ENCODE measurements at regions not wholly inside any gene's neighbourhood (a gene's known extent, or its start where the extent isn't known, plus 50 kb on each side); places are given as distances from the start of the nearest gene placed in this dataset.
A peak's percentile ranks its signal among the peaks of the same experiment; 100 is the strongest.

DNA sequence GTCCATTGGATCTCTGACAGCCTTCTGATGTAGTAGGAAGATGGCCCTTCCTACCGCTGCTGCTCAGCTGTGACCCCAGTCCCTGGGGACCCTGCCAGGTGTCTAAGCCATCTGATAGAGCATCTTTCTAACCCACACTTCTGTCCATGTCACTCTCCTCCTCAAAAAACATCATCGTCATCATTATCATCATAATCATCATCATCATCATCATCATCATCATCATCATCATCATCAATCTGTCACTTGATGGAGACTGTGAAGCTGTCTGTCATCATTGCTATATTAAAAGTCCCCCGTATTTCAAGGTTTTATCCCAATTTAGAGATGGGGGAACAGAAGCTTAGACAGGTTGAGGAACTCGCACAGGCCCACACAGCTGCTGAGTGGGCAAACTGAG lies 75.1 kb upstream of the SLC6A11 start:
- H3K4me3 ChIP-seq, result no peak overlapping the region
- peaks cover 11% of the 10 kb centered on the region for H3K27me3 ChIP-seq (replicated peaks)
- no peaks in the 10 kb centered on the region for H3K9me3 ChIP-seq (replicated peaks)
- no peaks in the 10 kb centered on the region for H3K4me1 ChIP-seq (replicated peaks)
- DNase-seq (ENCODE audit: low read depth in 1 of 2, low spot score in 2 of 2), result no peak
- H3K27ac ChIP-seq, result no peak overlapping the region
- no peaks in the 10 kb centered on the region for H3K36me3 ChIP-seq

DNA sequence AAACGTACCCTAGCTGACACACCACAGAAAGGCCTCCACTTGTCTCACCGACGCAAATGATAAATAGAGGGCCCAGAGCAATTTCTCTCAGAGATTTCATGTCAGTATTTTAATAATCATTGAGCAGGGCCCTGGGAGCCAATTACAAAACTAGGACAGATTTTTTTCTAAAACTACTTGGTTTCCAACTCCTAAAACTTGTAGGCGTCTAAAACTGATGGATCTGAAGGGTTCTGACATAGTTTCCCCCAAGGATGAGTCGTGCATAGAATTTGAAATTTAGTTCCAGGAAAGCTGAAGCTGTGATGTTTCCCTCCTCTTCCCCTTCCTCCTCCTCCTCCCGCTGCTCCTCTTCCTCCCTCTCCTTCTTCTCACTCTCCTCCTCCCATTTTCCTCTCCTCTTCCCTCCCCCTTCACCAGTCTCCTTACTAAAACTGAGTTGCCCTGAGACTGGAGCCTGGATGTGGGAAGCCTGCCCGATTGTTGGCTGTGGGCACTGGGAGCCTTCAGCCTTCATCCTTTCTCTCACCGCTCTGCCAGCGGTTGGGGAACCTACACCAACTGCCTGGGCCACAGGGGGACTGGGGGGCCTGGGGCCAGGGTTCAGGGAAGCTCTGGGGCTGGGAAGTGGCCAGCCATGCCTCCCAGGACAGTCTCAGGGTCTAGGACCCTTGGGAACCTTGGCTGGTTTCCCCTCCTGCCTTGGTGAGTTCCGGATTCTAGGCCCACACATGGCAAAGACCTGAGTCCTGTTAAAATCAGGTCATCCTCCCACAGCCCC lies 73.9 kb upstream of the SLC6A11 start:
- no peaks in the 10 kb centered on the region for H3K9me3 ChIP-seq (replicated peaks)
- DNase-seq (ENCODE audit: low read depth in 1 of 2, low spot score in 2 of 2), result no peak
- no peak overlapping the region for H3K4me3 ChIP-seq
- H3K36me3 ChIP-seq, result no peaks in the 10 kb centered on the region
- no peak overlapping the region for H3K27ac ChIP-seq
- no peaks in the 10 kb centered on the region for H3K4me1 ChIP-seq (replicated peaks)
- H3K27me3 ChIP-seq (replicated peaks), result peaks cover 11% of the 10 kb centered on the region

DNA sequence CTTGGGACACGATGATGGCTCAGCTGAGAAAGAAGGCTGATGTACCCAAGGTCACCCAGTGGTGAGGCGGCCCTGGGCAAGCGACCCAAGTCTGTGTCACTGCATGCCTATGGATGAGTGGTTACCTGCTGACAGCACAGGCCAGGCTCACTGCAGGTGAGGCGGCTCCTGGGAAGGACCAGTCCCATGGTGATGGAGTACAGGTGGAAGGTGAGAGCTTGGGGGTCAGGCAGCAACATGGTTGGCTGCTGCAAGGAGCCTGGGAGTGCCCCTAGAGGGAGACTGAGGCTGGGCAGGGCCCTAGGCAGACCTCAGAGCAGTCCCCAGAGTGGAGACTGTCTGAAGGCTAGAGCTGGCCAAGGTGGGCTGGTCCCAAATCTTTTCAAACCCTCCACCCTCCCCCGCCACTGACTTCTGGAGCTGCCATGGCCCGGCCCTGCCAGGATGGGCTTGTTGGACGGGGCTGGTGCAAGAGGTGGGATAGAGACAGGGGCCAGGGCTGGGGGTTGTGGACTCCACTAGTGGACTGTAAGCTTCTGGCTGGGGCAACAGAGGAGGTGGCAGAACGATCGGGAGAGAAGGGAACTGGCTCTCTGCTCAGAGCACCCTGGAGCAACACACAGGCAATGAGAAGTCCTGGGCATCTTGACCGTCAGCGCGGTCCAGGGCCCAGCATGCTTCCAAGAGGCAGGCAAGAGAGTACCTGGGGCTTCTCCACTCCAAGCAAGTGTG lies 72.5 kb upstream of the SLC6A11 start:
- no peak overlapping the region for H3K27ac ChIP-seq
- no peak for DNase-seq (ENCODE audit: low read depth in 1 of 2, low spot score in 2 of 2)
- no peaks in the 10 kb centered on the region for H3K36me3 ChIP-seq
- no peaks in the 10 kb centered on the region for H3K9me3 ChIP-seq (replicated peaks)
- H3K4me3 ChIP-seq, result no peak overlapping the region
- no peaks in the 10 kb centered on the region for H3K4me1 ChIP-seq (replicated peaks)
- peaks cover 2% of the 10 kb centered on the region for H3K27me3 ChIP-seq (replicated peaks)

DNA sequence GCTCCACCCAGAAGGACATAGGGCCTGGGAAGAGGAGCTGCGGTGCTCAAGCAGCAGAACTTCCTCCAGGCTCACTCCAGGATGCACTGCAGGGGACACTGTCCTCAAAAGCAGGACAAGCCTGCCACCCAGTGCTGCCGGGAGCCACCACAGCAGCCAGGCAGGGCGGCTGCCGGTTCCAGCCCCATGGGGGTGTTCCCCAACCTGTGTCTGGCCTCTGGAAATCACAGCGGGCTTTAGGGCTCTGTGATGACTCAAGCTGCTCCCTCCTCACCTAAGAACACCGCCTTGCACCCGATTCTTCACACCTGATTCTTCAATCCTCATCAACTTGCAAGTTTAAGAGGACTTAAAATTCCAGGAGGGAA lies 71.9 kb upstream of the SLC6A11 start:
- no peaks in the 10 kb centered on the region for H3K9me3 ChIP-seq (replicated peaks)
- no peak overlapping the region for H3K27ac ChIP-seq
- H3K4me3 ChIP-seq, result no peak overlapping the region
- no peak for DNase-seq (ENCODE audit: low read depth in 1 of 2, low spot score in 2 of 2)
- H3K4me1 ChIP-seq (replicated peaks), result no peaks in the 10 kb centered on the region
- H3K36me3 ChIP-seq, result no peaks in the 10 kb centered on the region
- H3K27me3 ChIP-seq (replicated peaks), result no peaks in the 10 kb centered on the region

DNA sequence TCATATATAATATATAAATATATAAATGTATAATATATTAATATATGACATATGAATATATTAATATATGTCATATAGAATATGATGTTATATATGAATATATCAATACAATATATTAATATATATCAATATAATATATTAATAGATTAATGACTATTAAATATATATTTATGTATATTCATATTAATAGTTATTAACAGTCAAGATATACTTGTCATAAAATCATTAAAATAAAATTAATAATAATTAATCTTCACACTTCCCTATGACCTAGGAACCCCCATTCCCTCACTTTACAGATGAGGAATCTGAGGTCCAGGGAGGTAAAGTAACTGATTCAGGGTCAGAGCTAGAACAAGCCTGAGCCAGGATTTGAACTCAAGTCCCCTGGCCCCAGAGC lies 70.6 kb upstream of the SLC6A11 start:
- Histone ChIP-seq H3K4me1 (replicated peaks) (no peaks in the 10 kb centered on the region), H3K27me3 (replicated peaks) (no peaks in the 10 kb centered on the region), H3K4me3 (no peak overlapping the region), H3K36me3 (no peaks in the 10 kb centered on the region), H3K9me3 (replicated peaks) (no peaks in the 10 kb centered on the region), H3K27ac (no peak overlapping the region)
- DNase-seq (ENCODE audit: low read depth in 1 of 2, low spot score in 2 of 2), result no peak

DNA sequence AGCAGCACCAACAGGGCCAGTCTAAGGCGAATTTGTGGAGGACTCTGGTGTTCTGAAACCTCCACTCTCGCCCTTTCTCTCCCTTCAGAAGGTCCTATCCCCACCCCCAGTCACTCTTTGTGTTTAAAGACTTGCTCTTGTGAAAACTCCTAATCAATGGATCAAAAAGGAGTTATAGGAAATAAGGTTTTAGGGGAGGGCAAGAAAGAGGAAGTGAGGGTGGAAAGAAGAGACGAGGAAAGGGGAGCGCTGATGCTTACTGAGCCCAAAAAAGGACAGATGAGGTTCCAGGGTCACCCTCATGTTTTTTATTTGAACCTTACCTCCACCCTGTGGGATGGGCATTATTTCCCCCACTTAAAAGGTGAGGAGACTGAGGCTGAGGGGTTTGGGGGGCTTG lies 70.0 kb upstream of the SLC6A11 start:
- H3K27ac ChIP-seq, result no peak overlapping the region
- DNase-seq (ENCODE audit: low read depth in 1 of 2, low spot score in 2 of 2), result no peak

DNA sequence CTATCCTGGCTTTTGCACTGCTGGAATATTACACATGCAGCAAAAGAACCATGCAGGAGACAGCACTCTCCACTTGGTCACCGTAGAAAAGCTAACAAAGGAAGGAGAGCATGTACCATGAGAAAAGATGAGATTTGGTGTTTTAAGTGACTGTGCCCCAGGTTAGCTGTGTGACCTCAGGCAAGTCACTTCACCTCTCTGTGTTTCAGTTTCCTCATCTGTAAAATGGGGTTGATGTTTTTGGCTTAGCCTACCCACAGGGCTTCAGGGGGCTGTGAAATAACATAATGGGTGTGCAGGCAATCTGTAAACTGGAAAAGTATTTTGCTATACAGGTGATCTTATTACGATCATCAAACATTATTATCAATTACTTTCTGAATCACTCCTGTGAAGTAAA lies 69.3 kb upstream of the SLC6A11 start:
- no peak for DNase-seq (ENCODE audit: low read depth in 1 of 2, low spot score in 2 of 2)
- H3K27me3 ChIP-seq (replicated peaks), result no peaks in the 10 kb centered on the region
- H3K4me3 ChIP-seq, result no peak overlapping the region
- no peaks in the 10 kb centered on the region for H3K4me1 ChIP-seq (replicated peaks)
- no peaks in the 10 kb centered on the region for H3K9me3 ChIP-seq (replicated peaks)
- H3K36me3 ChIP-seq, result no peaks in the 10 kb centered on the region
- H3K27ac ChIP-seq, result no peak overlapping the region

More for the DNA sequence above, 70.0 kb upstream of the SLC6A11 start:
- H3K36me3 ChIP-seq, result no peaks in the 10 kb centered on the region
- H3K4me1 ChIP-seq (replicated peaks), result no peaks in the 10 kb centered on the region
- H3K9me3 ChIP-seq (replicated peaks), result no peaks in the 10 kb centered on the region
- no peaks in the 10 kb centered on the region for H3K27me3 ChIP-seq (replicated peaks)
- H3K4me3 ChIP-seq, result no peak overlapping the region

DNA sequence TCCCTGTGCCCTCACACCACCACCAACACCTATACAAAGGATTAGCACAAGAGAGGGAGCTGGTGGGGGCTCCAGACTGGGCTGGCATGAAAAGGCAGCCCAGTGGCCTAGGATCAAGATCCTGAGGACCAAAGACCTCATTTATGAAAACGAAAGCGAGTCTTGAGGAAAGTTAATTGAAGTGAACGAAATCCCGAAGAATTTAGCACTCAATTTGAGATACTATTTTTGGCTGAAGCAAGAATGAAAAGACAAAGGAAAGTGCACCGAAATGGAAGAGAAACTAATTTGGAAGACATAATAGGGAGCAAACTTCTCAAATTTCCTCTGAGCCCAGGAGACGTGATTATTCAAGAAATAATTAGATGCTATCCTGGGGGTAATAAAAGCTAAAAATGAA lies 68.7 kb upstream of the SLC6A11 start:
- Histone ChIP-seq H3K27ac (no peak overlapping the region), H3K36me3 (no peaks in the 10 kb centered on the region), H3K4me1 (replicated peaks) (no peaks in the 10 kb centered on the region), H3K27me3 (replicated peaks) (no peaks in the 10 kb centered on the region), H3K9me3 (replicated peaks) (no peaks in the 10 kb centered on the region), H3K4me3 (no peak overlapping the region)
- no peak for DNase-seq (ENCODE audit: low read depth in 1 of 2, low spot score in 2 of 2)

DNA sequence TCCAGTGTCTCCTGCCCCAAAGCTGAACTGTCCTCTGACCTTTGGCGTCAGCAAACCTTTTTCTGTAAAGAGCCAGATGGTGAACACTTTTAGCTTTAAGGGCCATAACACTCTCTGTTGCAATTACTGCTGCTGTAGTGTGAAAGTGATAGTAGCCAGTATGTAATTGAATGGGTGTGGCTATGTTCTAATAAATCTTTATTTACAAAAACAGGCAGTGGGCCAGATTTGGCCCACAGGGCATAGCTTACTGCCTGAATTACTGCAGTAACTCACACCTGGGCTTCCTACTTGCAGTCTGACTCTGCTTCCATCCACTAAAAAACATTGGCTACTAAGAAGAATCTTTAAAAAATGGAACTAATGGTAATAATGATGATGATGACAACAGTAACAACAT lies 68.0 kb upstream of the SLC6A11 start:
- no peak for DNase-seq (ENCODE audit: low read depth in 1 of 2, low spot score in 2 of 2)
- no peaks in the 10 kb centered on the region for H3K4me1 ChIP-seq (replicated peaks)
- H3K9me3 ChIP-seq (replicated peaks), result no peaks in the 10 kb centered on the region

DNA sequence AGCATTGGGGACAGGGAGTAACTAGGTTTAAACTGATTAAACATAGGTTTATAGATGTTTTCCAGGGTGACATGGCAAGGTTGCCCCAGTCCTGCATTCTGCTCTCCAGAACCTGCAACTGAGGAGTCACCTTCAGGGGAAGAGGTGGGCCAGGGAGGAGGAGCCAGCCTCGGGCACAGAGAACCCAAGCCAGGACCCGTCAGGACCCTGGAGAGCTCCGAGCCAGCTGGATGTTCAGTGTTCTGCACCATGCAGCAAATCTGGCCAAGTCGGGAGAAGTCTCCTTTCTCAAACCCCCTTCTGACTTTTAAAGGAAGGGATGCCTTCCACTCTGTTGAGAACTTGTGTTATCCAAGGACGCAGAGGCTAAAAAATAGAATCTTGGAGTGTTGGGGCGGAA lies 62.1 kb upstream of the SLC6A11 start:
- Histone ChIP-seq H3K36me3 (no peaks in the 10 kb centered on the region), H3K4me1 (replicated peaks) (peaks cover 12% of the 10 kb centered on the region), H3K27me3 (replicated peaks) (no peaks in the 10 kb centered on the region; the same call in 1 of the 2 replicates), H3K9me3 (replicated peaks) (no peaks in the 10 kb centered on the region), H3K27ac (no peak overlapping the region), H3K4me3 (no peak overlapping the region)
- peak in 1 of 2 experiments; percentile 12 for DNase-seq (ENCODE audit: low read depth in 1 of 2, low spot score in 2 of 2)

More for the DNA sequence above, 68.0 kb upstream of the SLC6A11 start:
- Histone ChIP-seq H3K4me3 (no peak overlapping the region), H3K27me3 (replicated peaks) (no peaks in the 10 kb centered on the region), H3K27ac (no peak overlapping the region), H3K36me3 (no peaks in the 10 kb centered on the region)

DNA sequence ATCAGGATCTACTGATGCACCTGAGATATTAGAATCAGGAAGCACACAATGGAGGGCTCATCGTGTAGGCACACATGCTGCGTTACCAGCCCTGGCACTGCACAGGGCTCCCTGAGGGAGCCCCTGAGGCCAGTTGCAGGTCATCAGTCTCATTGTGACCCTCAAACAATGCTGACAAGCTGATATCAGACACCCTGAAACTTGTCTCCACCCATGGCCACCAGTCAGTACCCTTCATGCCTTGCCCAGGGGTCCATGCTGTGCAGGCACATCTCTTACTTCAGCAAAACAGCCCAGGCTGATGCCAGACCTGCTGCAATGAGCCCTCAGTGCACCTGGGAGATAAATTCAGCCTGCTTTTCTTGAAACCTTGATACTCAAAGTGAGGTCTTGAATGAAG lies 59.5 kb upstream of the SLC6A11 start:
- Histone ChIP-seq H3K4me1 (replicated peaks) (peaks cover 12% of the 10 kb centered on the region), H3K4me3 (no peak overlapping the region), H3K27me3 (replicated peaks) (no peaks in the 10 kb centered on the region; the same call in 1 of the 2 replicates), H3K9me3 (replicated peaks) (no peaks in the 10 kb centered on the region), H3K36me3 (no peaks in the 10 kb centered on the region), H3K27ac (no peak overlapping the region)
- DNase-seq (ENCODE audit: low read depth in 1 of 2, low spot score in 2 of 2), result no peak

DNA sequence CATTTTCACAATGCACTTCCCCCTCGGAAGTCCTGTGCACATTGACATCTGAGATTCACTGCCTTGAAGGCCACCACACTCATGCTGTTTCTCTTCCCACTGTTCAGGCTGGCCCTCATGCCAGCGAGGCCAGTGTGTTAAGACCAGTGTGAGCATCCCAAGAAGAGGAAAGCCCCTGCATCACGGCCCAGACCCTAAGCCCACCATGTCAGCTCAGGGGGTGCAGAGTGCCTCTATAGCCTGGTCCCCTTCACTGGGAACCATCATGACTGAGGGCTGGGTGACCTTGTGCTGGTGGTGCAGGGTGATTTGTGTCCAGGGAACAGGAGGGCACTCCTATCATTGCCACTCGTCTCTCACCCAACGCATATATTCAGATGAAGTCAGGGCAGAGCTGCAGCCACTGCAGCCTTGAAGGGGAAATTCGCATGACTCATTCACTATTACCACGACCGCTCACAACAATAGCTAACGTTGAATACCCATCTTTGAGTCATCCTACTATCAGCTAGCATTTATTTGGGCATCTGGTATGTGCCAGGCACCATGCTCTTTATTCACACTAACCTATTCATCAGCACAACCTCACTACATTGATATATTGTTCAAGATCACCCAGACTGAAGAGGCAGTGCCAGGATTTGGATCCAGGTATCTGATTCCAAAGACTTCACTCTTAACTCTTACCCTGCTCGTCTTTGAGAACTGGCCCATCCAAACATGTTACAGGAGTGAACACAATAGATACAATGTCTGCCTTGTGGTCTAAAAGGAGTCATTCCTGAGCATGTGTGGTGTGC lies 58.8 kb upstream of the SLC6A11 start:
- Histone ChIP-seq H3K27me3 (replicated peaks) (peaks cover 2% of the 10 kb centered on the region; the same call in 1 of the 2 replicates), H3K4me3 (no peak overlapping the region), H3K27ac (no peak overlapping the region), H3K4me1 (replicated peaks) (peaks cover 12% of the 10 kb centered on the region), H3K36me3 (no peaks in the 10 kb centered on the region), H3K9me3 (replicated peaks) (no peaks in the 10 kb centered on the region)
- DNase-seq (ENCODE audit: low read depth in 1 of 2, low spot score in 2 of 2), result peak in 1 of 2 experiments; percentile 25

DNA sequence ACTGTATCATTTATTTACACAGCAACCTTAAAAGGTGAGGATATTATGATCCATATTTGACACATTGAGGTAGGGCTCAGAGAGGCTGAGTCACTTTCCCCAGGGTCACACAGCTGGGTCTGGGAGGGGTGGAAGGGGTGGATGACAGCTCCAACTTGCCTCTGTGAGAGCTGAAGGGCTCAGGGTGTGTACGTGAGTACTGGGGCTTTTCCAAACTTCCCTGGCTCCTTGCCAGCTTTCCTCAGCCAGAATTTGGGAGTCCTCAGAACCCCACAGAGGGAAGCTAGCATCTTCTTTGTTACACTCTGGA lies 58.3 kb upstream of the SLC6A11 start:
- Histone ChIP-seq H3K9me3 (replicated peaks) (no peaks in the 10 kb centered on the region), H3K4me1 (replicated peaks) (peaks cover 12% of the 10 kb centered on the region), H3K27me3 (replicated peaks) (peaks cover 2% of the 10 kb centered on the region; the same call in 1 of the 2 replicates), H3K27ac (no peak overlapping the region), H3K36me3 (no peaks in the 10 kb centered on the region), H3K4me3 (no peak overlapping the region)
- DNase-seq (ENCODE audit: low read depth in 1 of 2, low spot score in 2 of 2), result no peak
